ENCODE measurements at regions not wholly inside any gene's neighbourhood (a gene's known extent, or its start where the extent isn't known, plus 50 kb on each side); places are given as distances from the start of the nearest gene placed in this dataset.

- ATAC-seq (no peak), DNase-seq (ENCODE audit: low spot score) (no peak)
- Mint-ChIP-seq H3K9me3 (peaks cover 24% of the 10 kb centered on the region), H3K27me3 (ENCODE audit: low read depth) (0 out of 2 replicates have a peak, but pooled peaks cover 3% of the 10 kb centered on the region), H3K27ac (no peak overlapping the region), H3K4me1 (peaks cover 11% of the 10 kb centered on the region), H3K4me3 (no peak overlapping the region), H3K36me3 (no peaks in the 10 kb centered on the region)
- POLR2A ChIA-PET: no interaction called here
- CTCF ChIA-PET: interaction anchor here (1.5 kb wide), 1 partner anchor 296 kb away, joined by 3 read pairs; no protein-coding TSS in a partner anchor
- TF ChIP-seq CREM (CRISPR knock-in tag; IDR thresholded peaks at IDR 0.05) (no peak), ZMAT4 (CRISPR knock-in tag; IDR thresholded peaks at IDR 0.05) (no peak), FOXP4 (CRISPR knock-in tag; IDR thresholded peaks at IDR 0.05) (no peak), NFE2L1 (CRISPR knock-in tag; IDR thresholded peaks at IDR 0.05) (no peak), ZBTB43 (CRISPR knock-in tag; IDR thresholded peaks at IDR 0.05) (no peak), CREB1 (CRISPR knock-in tag; IDR thresholded peaks at IDR 0.05) (no peak), PRDM15 (CRISPR knock-in tag; IDR thresholded peaks at IDR 0.05) (no peak), ATF2 (CRISPR knock-in tag; IDR thresholded peaks at IDR 0.05; ENCODE audit: borderline replicate concordance, low read depth) (no peak), FOXJ3 (CRISPR knock-in tag; IDR thresholded peaks at IDR 0.05; ENCODE audit: borderline replicate concordance) (no peak), GABPB1 (CRISPR knock-in tag; IDR thresholded peaks at IDR 0.05) (no peak)
Measured at GRCh38 chr2:118558846-118559245, 288.6 kb downstream of the EN1 start.

GRCh38 chr2:118557791-118558190, 289.7 kb downstream of the EN1 start:
- no peak for ATAC-seq
- ChIA-PET POLR2A (no interaction called here), CTCF (no interaction called here)
- Mint-ChIP-seq H3K27me3 (ENCODE audit: low read depth) (0 out of 2 replicates have a peak, but pooled peaks cover 3% of the 10 kb centered on the region), H3K4me3 (no peak overlapping the region), H3K27ac (no peak overlapping the region), H3K4me1 (peaks cover 11% of the 10 kb centered on the region), H3K36me3 (no peaks in the 10 kb centered on the region), H3K9me3 (peaks cover 21% of the 10 kb centered on the region)
- no peak for DNase-seq (ENCODE audit: low spot score)
- no peak for TF ChIP-seq USF2 (CRISPR knock-in tag; IDR thresholded peaks at IDR 0.05)
- TF ChIP-seq RELA (CRISPR knock-in tag; IDR thresholded peaks at IDR 0.05; ENCODE audit: borderline replicate concordance): no peak
- TF ChIP-seq GTF2I (CRISPR knock-in tag; conservative IDR thresholded peaks at IDR 0.05): no peak
- no peak for TF ChIP-seq CDX4 (CRISPR knock-in tag; IDR thresholded peaks at IDR 0.05; ENCODE audit: borderline replicate concordance)
- no peak for TF ChIP-seq CBFB (CRISPR knock-in tag; IDR thresholded peaks at IDR 0.05; ENCODE audit: low read depth)
- no peak for TF ChIP-seq CREB1 (CRISPR knock-in tag; IDR thresholded peaks at IDR 0.05)

Measured in WTC11 (cell line).